HCT116 (cell line): ENCODE measurements at regions not wholly inside any gene's neighbourhood (a gene's known extent, or its start where the extent isn't known, plus 50 kb on each side); places are given as distances from the start of the nearest gene placed in this dataset.

Source experiments
- ATAC-seq: fragments of 200-7000 bp; cut with Tn5 transposase; 2 replicates; pipeline ENCODE4 v1.9.1; 2020; ENCODE audit warnings: mild to moderate bottlenecking, moderate library complexity
- BruUV-seq: library from RNA; stranded (reverse); fragments of 400-500 nt; replicated peaks from 2 replicates; lab custom pipeline; 2021; lab: Mats Ljungman, UMichigan
- CTCF ChIA-PET: fragments of 300-600 bp; sonication (Branson Sonifier 250); formaldehyde crosslinking; loops from one replicate; lab custom pipeline; 2021; ENCODE audit warnings: antibody characterized with exemption; lab: Charles Lee
- POLR2A ChIA-PET: fragments of 300-600, 350-600 bp; sonication (Branson Sonifier 250); formaldehyde crosslinking; loops from one replicate; lab custom pipeline; 2021; ENCODE audit warnings: antibody characterized with exemption; lab: Charles Lee
- RAD21 ChIA-PET, 2 experiments: fragments of 300-600 bp; sonication (Branson Sonifier 250); formaldehyde crosslinking; loops; one replicate each; lab custom pipeline; 2023; ENCODE audit warnings: low total read pairs in 2 of 2; ENCODE audit not compliant: uncharacterized antibody in 2 of 2, unreplicated experiment in 2 of 2, low non-redundant PET in 1 of 2; lab: Charles Lee
- DNase-seq: peaks from one replicate; pipeline ENCODE4 v3.0.0-alpha.2; 2010; ENCODE audit warnings: low read depth, low spot score
- H2AFZ ChIP-seq: fragments of 200-600 bp; shearing (Covaris generic), sonication (generic); 2 replicates; pipeline ENCODE4 v1.6.1; 2017; ENCODE audit warnings: low read depth, mixed run types, mixed read lengths, antibody characterized with exemption, low read length; ENCODE audit not compliant: poor library complexity, severe bottlenecking
- H3K27ac ChIP-seq: 2 replicates; pipeline ENCODE4 v1.5.1; 2012; ENCODE audit warnings: low read depth, low read length
- H3K27me3 ChIP-seq: fragments of 200-600 bp; sonication (generic); 2 replicates; pipeline ENCODE4 v1.6.1; 2016; ENCODE audit warnings: mixed run types, low read length, mixed read lengths; ENCODE audit not compliant: insufficient read depth
- H3K36me3 ChIP-seq, 2 experiments: fragments of 200-500 bp in 1 of 2; fragments of 200-600 bp in 1 of 2; sonication (Bioruptor generic) in 1 of 2; sonication (generic) in 1 of 2; 2 replicates each; pipeline versions ENCODE4 v1.5.1 to v1.6.1; 2014 to 2016; ENCODE audit warnings: low read length in 2 of 2, inconsistent platforms in 1 of 2, mixed read lengths in 1 of 2, mixed run types in 1 of 2; ENCODE audit not compliant: insufficient read depth in 2 of 2, control insufficient read depth in 1 of 2
- H3K4me1 ChIP-seq, 2 experiments: fragments of 200-600 bp in 1 of 2; sonication (generic) in 1 of 2; 2 replicates each; pipeline versions ENCODE4 v1.5.1 to v1.6.1; 2012 to 2017; ENCODE audit warnings: low read length in 2 of 2, inconsistent platforms in 1 of 2, mild to moderate bottlenecking in 1 of 2, mixed read lengths in 1 of 2, mixed run types in 1 of 2, moderate library complexity in 1 of 2; ENCODE audit not compliant: insufficient read depth in 2 of 2, control insufficient read depth in 1 of 2
- H3K4me2 ChIP-seq: fragments of 200-600 bp; sonication (generic); 2 replicates; pipeline ENCODE4 v1.6.1; 2017; ENCODE audit warnings: mixed run types, low read length, mixed read lengths
- H3K4me3 ChIP-seq, 2 experiments: fragments of 200-600 bp in 1 of 2; sonication (generic) in 1 of 2; replicated peaks in 1 of 2; 2 replicates each; pipeline ENCODE4 v1.5.1; 2011 to 2016; ENCODE audit warnings: low read length in 2 of 2, control low read depth in 1 of 2, low read depth in 1 of 2, mild to moderate bottlenecking in 1 of 2, mixed read lengths in 1 of 2, mixed run types in 1 of 2
- H3K79me2 ChIP-seq: fragments of 200-600 bp; sonication (generic); 2 replicates; pipeline ENCODE4 v1.6.1; 2017; ENCODE audit warnings: mild to moderate bottlenecking, mixed run types, low read length, moderate library complexity, mixed read lengths; ENCODE audit not compliant: insufficient read depth
- H3K9ac ChIP-seq: fragments of 200-600 bp; sonication (generic); 2 replicates; pipeline ENCODE4 v1.6.1; 2016; ENCODE audit warnings: low read length, mixed read lengths
- H3K9me2 ChIP-seq: fragments of 200-600 bp; sonication (generic), shearing (Covaris generic); 2 replicates; pipeline ENCODE4 v1.6.1; 2017; ENCODE audit warnings: mixed run types, mild to moderate bottlenecking, moderate library complexity; ENCODE audit not compliant: insufficient read depth
- H3K9me3 ChIP-seq, 2 experiments: fragments of 200-500 bp in 1 of 2; fragments of 200-600 bp in 1 of 2; sonication (Bioruptor generic) in 1 of 2; sonication (generic) in 1 of 2; 2 replicates each; pipeline ENCODE4 v1.6.1; 2014 to 2017; ENCODE audit warnings: low read length in 2 of 2, mixed read lengths in 2 of 2, inconsistent platforms in 1 of 2, low read depth in 1 of 2, mild to moderate bottlenecking in 1 of 2, mixed run types in 1 of 2, moderate library complexity in 1 of 2; ENCODE audit not compliant: control insufficient read depth in 1 of 2, insufficient read depth in 1 of 2
- H4K20me1 ChIP-seq: fragments of 200-600 bp; sonication (generic), shearing (Covaris generic); 2 replicates; pipeline ENCODE4 v1.6.1; 2017; ENCODE audit warnings: mixed run types, mild to moderate bottlenecking, moderate library complexity; ENCODE audit not compliant: insufficient read depth
- CBX3 ChIP-seq: IDR thresholded peaks from 2 replicates; pipeline ENCODE4 v1.6.1; 2012; ENCODE audit warnings: low read depth
- EGR1 ChIP-seq: IDR thresholded peaks from 2 replicates; pipeline ENCODE4 v1.6.1; 2012; ENCODE audit warnings: low read depth
- ELF1 ChIP-seq: IDR thresholded peaks from 2 replicates; pipeline ENCODE4 v1.6.1; 2012; ENCODE audit warnings: low read depth, borderline replicate concordance
- FOSL1 ChIP-seq: IDR thresholded peaks from 2 replicates; pipeline ENCODE4 v1.6.1; 2012; ENCODE audit warnings: low read depth
- RAD21 ChIP-seq: IDR thresholded peaks from 2 replicates; pipeline ENCODE4 v1.6.1; 2012; ENCODE audit warnings: low read depth, mild to moderate bottlenecking
- SIN3A ChIP-seq: IDR thresholded peaks from 2 replicates; pipeline ENCODE4 v1.6.1; 2012; ENCODE audit warnings: low read depth
- SP1 ChIP-seq: IDR thresholded peaks from 2 replicates; pipeline ENCODE4 v1.6.1; 2012; ENCODE audit warnings: low read depth
- TCF7L2 ChIP-seq: IDR thresholded peaks from 2 replicates; pipeline ENCODE4 v1.7.0; 2011; ENCODE audit warnings: borderline replicate concordance, inconsistent platforms; ENCODE audit not compliant: insufficient read depth, insufficient read length; ENCODE audit errors: extremely low read depth
- YY1 ChIP-seq: IDR thresholded peaks from 2 replicates; pipeline ENCODE4 v1.6.1; 2011; ENCODE audit warnings: low read length, low read depth, moderate library complexity, mild to moderate bottlenecking; ENCODE audit not compliant: insufficient replicate concordance; ENCODE audit errors: extremely low read depth
- ZFX ChIP-seq: fragments of 450-650 bp; IDR thresholded peaks from 2 replicates; pipeline ENCODE4 v1.6.1; 2017
- ZNF274 ChIP-seq: fragments of 200-500 bp; sonication (Bioruptor generic); IDR thresholded peaks from 2 replicates; pipeline ENCODE4 v1.6.1; 2014; ENCODE audit warnings: mild to moderate bottlenecking, low read depth, low read length, inconsistent platforms
- intact Hi-C: fragments of 100-400 bp; cut with micrococcal nuclease; formaldehyde crosslinking; loops from 2 replicates; pipeline ENCODE4 v1.10.0; 2022
- TF ChIP-seq, protein P1 (sequence below), 3 experiments: fragments of 200-600 bp in 1 of 3; sonication (generic) in 1 of 3; IDR thresholded peaks in 2 of 3; conservative IDR thresholded peaks in 1 of 3; 2 replicates each; pipeline ENCODE4 v1.5.1; 2012 to 2017; ENCODE audit warnings: low read depth in 2 of 3, low read length in 2 of 3, antibody characterized with exemption in 1 of 3, borderline replicate concordance in 1 of 3, control low read depth in 1 of 3, mild to moderate bottlenecking in 1 of 3, mixed read lengths in 1 of 3, mixed run types in 1 of 3, moderate library complexity in 1 of 3; ENCODE audit not compliant: insufficient read depth in 1 of 3
- TF ChIP-seq, protein P2 (sequence below): IDR thresholded peaks from 2 replicates; pipeline ENCODE4 v1.6.1; 2011; ENCODE audit warnings: mild to moderate bottlenecking, low read length, moderate library complexity; ENCODE audit not compliant: insufficient replicate concordance; ENCODE audit errors: extremely low read depth
- TF ChIP-seq, protein P3 (sequence below): IDR thresholded peaks from 2 replicates; pipeline ENCODE4 v1.6.1; 2012; ENCODE audit warnings: low read depth
- TF ChIP-seq, protein P4 (sequence below): IDR thresholded peaks from 2 replicates; pipeline ENCODE4 v1.6.1; 2012
- TF ChIP-seq, protein P5 (sequence below): IDR thresholded peaks from 2 replicates; pipeline ENCODE4 v1.6.1; 2012

DNA sequence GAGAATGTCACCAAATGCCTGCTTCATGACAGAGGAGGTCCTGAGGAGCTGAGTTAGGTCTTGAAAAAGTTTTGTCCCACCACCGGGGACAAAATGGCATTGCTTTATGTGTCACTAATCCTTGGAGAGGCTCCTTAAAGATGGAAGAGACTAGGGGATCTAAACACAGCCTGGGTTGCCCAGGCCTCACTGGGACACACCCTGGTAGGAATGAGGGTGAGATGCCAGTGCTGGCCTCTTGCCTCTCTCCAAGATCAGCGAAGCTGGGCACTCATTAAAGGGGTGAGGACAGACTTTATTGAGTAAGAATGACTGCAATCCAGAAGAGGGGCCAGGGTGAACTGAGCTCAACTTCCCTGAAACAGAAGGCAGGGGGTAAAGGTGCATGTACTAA, 58.5 kb upstream of the KLF13 start:
- H3K9me3 ChIP-seq = no peaks in the 10 kb centered on the region
- intact Hi-C loops = no loop called here
- POLR2A ChIA-PET = no interaction called here
- H3K79me2 ChIP-seq = no peaks in the 10 kb centered on the region
- no peak for ATAC-seq
- H3K27ac ChIP-seq = no peak overlapping the region
- RAD21 ChIA-PET = no interaction called here
- CTCF ChIA-PET = no interaction called here
- no peak overlapping the region for H3K9ac ChIP-seq
- TF ChIP-seq, protein P1, sequence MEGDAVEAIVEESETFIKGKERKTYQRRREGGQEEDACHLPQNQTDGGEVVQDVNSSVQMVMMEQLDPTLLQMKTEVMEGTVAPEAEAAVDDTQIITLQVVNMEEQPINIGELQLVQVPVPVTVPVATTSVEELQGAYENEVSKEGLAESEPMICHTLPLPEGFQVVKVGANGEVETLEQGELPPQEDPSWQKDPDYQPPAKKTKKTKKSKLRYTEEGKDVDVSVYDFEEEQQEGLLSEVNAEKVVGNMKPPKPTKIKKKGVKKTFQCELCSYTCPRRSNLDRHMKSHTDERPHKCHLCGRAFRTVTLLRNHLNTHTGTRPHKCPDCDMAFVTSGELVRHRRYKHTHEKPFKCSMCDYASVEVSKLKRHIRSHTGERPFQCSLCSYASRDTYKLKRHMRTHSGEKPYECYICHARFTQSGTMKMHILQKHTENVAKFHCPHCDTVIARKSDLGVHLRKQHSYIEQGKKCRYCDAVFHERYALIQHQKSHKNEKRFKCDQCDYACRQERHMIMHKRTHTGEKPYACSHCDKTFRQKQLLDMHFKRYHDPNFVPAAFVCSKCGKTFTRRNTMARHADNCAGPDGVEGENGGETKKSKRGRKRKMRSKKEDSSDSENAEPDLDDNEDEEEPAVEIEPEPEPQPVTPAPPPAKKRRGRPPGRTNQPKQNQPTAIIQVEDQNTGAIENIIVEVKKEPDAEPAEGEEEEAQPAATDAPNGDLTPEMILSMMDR (IDR thresholded peaks at IDR 0.05 in 2 of 3, conservative IDR thresholded peaks at IDR 0.05 in 1 of 3; ENCODE audit: borderline replicate concordance in 1 of 3, insufficient read depth in 1 of 3, low read depth in 2 of 3, low read length in 2 of 3) = no peak
- TF ChIP-seq CBX3 = no peak
- TF ChIP-seq ZFX = no peak
- TF ChIP-seq TCF7L2 = no peak
- TF ChIP-seq RAD21 = no peak
- TF ChIP-seq, protein P2, sequence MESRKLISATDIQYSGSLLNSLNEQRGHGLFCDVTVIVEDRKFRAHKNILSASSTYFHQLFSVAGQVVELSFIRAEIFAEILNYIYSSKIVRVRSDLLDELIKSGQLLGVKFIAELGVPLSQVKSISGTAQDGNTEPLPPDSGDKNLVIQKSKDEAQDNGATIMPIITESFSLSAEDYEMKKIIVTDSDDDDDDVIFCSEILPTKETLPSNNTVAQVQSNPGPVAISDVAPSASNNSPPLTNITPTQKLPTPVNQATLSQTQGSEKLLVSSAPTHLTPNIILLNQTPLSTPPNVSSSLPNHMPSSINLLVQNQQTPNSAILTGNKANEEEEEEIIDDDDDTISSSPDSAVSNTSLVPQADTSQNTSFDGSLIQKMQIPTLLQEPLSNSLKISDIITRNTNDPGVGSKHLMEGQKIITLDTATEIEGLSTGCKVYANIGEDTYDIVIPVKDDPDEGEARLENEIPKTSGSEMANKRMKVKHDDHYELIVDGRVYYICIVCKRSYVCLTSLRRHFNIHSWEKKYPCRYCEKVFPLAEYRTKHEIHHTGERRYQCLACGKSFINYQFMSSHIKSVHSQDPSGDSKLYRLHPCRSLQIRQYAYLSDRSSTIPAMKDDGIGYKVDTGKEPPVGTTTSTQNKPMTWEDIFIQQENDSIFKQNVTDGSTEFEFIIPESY = no peak
- no peak for TF ChIP-seq ELF1
- TF ChIP-seq ZNF274 = no peak
- TF ChIP-seq, protein P3, sequence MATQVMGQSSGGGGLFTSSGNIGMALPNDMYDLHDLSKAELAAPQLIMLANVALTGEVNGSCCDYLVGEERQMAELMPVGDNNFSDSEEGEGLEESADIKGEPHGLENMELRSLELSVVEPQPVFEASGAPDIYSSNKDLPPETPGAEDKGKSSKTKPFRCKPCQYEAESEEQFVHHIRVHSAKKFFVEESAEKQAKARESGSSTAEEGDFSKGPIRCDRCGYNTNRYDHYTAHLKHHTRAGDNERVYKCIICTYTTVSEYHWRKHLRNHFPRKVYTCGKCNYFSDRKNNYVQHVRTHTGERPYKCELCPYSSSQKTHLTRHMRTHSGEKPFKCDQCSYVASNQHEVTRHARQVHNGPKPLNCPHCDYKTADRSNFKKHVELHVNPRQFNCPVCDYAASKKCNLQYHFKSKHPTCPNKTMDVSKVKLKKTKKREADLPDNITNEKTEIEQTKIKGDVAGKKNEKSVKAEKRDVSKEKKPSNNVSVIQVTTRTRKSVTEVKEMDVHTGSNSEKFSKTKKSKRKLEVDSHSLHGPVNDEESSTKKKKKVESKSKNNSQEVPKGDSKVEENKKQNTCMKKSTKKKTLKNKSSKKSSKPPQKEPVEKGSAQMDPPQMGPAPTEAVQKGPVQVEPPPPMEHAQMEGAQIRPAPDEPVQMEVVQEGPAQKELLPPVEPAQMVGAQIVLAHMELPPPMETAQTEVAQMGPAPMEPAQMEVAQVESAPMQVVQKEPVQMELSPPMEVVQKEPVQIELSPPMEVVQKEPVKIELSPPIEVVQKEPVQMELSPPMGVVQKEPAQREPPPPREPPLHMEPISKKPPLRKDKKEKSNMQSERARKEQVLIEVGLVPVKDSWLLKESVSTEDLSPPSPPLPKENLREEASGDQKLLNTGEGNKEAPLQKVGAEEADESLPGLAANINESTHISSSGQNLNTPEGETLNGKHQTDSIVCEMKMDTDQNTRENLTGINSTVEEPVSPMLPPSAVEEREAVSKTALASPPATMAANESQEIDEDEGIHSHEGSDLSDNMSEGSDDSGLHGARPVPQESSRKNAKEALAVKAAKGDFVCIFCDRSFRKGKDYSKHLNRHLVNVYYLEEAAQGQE = no peak
- TF ChIP-seq SIN3A = no peak
- no peak for TF ChIP-seq EGR1
- TF ChIP-seq, protein P4, sequence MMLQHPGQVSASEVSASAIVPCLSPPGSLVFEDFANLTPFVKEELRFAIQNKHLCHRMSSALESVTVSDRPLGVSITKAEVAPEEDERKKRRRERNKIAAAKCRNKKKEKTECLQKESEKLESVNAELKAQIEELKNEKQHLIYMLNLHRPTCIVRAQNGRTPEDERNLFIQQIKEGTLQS = no peak
- TF ChIP-seq YY1 = no peak
- TF ChIP-seq FOSL1 = no peak
- TF ChIP-seq SP1 = no peak
- TF ChIP-seq, protein P5, sequence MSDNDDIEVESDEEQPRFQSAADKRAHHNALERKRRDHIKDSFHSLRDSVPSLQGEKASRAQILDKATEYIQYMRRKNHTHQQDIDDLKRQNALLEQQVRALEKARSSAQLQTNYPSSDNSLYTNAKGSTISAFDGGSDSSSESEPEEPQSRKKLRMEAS = no peak
- TF ChIP-seq, all 23 proteins: peak for 0
- no peak for DNase-seq
- no peaks in the 10 kb centered on the region for H3K27me3 ChIP-seq
- peaks cover 0 to 3% of the 10 kb centered on the region in 2 experiments; a peak in 1 of 4 replicates for H3K4me1 ChIP-seq
- no peak overlapping the region for H3K4me3 ChIP-seq
- no peak overlapping the region for H3K4me2 ChIP-seq
- H2AFZ ChIP-seq = no peak overlapping the region
- H3K9me2 ChIP-seq = no peaks in the 10 kb centered on the region
- BruUV-seq = no TSS peak
- no peaks in the 10 kb centered on the region for H3K36me3 ChIP-seq
- H4K20me1 ChIP-seq = no peaks in the 10 kb centered on the region
